ENCODE measurements at regions not wholly inside any gene's neighbourhood (a gene's known extent, or its start where the extent isn't known, plus 50 kb on each side); places are given as distances from the start of the nearest gene placed in this dataset.
"Not testable (repeated sequence)": the region's sequence is repeated elsewhere in the genome, so short reads cannot be mapped to it uniquely, and the experiment has no call there.

DNA sequence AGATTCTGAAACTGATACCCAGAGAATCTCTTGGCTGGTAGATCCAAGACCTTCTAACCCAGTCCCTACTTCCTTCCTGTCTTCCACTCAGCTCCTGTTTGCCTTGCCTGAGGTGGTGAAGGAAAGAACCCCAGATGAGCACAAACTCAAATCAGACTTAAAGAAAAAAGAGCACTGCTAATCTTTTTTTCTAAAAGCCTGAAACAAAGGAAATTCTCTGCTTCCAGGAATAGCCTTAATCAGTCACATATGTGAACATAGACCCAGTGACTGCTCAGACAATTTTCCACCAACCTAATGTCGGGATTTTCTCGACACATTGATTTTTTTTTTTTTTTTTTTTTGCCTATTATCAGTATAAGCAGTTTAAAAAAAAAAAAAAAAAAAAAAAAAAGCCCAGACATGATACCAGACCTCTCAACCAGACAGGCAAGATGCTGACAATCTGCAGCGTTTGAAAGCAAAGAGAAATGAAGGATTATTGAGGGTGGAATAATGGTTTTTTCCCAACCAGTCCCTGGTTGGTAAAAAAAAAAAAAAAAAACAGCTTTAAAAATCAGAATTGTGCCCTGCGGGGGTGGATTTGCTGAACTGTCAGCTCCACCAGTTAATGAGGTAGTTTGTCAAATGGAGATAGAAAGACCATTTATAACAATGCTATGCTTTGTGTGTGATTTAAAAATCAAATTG is 256.8 kb upstream of the RARB start:
- no peak for DNase-seq

GRCh38 chr3:25171897-25172296 is 256.2 kb upstream of the RARB start:
- no peak for DNase-seq

DNA sequence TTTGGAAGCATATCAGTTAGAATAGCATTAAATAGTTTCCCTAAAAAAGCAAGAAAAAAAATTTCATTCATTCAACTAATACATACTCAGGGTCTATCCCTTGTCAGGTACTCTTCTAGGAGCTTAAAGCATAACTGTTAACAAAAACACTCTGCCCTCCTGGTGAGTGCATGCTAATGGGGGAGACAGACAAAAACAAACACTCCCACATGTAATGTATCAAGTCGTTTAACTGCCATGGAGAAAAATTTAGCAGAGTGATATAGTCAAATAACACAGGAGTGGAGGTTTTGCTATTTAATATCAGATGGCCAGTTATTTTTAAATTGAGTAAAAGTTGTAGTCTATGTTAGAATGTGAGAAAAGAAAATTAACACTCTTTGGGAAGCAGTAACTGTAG is 254.5 kb upstream of the RARB start:
- DNase-seq, result no peak

GRCh38 chr3:25174251-25174650 is 253.8 kb upstream of the RARB start:
- no peak for DNase-seq

DNA sequence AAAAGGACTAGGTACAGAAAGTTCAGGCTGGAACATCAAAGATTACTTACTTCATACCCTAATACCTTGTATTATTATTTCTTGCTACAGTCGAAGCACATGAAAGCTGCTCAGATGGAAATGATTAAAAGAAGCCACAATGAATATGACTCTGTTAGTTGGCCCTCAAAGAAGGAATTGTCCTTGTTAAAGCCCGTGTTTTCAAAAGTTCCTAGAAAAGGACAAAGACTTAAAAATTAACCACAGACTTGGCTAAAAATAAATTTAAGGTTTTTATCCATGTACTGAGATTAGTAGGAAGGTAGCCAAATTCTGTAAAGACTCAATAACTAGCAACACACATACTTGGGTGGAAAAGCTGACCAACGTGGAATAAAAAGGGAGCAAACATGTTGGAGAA is 251.0 kb upstream of the RARB start:
- DNase-seq, result no peak

GRCh38 chr3:25178672-25179071 is 249.4 kb upstream of the RARB start:
- DNase-seq, result no peak

DNA sequence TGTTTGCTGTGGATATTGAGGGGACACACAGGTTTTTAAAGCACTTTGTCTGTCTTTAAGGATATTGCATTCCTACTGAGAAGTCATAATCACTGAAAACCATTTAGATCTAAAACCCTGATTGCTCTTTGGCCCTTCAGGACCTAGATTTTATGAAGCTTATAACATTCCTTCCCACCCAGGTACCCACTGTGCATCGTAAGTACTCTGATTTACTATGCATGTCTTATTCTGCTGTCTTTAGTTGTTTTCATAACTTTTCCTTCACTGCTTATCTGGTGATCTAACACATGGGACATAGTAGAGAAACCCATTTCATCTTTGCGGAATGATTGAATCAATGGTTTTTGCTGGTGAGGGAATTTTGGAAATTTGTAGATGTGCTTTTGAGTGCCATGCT is 247.0 kb upstream of the RARB start:
- DNase-seq, result no peak

GRCh38 chr3:25182794-25183193 is 245.3 kb upstream of the RARB start:
- DNase-seq, result no peak

DNA sequence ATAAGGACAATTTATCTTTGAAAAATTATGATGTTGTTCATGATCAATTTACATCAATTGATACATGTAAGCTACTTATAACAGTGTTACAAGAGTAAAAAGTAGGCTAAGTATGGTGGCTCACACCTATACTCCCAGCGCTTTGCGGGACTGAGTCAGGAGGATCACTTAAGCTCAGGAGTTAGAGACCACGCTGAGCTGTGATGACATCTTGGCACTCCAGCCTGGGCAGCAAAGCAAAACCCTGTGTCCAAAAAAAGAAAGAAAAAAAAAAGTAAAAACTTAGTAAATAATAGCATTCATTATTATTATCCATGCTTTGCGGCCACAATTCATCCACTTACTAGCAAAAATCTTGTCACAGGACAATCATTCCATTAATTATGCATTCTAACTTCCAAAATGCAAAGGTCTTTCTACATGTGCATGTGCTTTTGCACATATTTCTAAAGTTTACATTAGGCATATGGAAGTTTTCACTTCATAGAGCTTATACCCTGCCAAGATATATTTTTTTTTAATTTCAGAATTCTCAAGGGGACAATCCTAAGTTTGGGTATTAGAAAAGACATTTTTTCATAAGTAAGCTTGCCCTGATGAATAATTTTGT is 243.3 kb upstream of the RARB start:
- DNase-seq, result no peak

GRCh38 chr3:25191673-25192072 is 236.4 kb upstream of the RARB start:
- DNase-seq, result no peak

- not testable (repeated sequence) for DNase-seq
Measured at GRCh38 chr3:25199567-25199966, 228.5 kb upstream of the RARB start.

DNA sequence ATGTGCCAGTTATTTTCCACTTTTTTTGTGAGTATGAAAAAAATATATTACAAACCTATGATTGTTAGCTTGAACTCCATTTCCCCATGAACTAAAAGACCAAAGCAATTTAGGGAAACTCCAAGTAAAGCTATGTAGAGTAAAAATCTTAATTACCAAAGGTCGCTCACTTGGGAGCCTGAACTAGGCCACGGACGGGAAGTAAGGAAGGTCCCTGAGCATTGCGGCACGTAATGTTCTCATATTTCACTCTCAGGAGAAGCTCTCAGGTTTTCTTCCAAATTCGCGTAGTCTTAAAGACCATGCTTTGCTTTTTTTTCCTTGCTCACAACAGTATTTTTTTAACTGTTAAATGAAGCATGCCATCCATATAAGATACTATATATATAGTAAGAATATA is 215.3 kb upstream of the RARB start:
- DNase-seq, result no peak

GRCh38 chr3:25214034-25214433 is 214.0 kb upstream of the RARB start:
- no peak for DNase-seq

DNA sequence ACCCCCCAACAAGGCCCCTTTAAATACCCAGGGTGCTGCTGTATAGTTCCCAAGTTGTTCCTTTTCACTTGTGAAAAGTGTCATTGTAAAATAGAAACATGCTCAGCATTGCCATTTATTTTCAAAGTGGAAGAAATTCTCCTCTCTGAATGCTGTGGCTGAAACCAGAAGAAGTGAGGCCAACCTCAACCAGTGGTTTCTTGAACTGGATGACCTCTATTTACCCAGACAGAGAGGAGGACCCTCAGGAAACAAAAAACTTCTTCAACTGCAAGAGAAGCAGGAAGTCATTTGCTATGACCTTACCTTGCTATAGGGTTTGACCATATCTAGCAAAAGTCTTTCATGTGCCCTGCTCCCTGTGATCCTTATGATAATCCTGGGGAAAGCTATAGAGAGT is 209.7 kb upstream of the RARB start:
- no peak for DNase-seq

- no peak for DNase-seq
Measured at GRCh38 chr3:25226747-25227146, 201.3 kb upstream of the RARB start.

DNA sequence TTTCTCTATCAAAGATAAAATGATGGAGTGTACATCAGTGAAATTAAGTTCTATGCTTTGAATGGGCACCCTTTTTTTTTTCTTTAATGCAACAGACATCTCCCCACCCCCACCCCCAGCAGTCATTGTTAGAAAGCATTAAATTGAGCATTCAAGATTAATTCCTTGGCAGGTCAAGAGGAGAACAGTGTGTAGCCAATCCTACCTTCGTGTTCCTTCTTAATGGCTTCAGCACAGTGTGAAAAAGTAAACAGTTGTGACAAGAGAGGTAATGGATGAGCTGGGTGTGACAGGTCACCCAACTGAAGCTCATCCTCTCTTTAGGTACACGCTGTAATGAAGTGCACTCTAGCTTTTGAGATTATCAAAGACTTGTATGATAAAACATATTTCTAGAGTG is 198.5 kb upstream of the RARB start:
- no peak for DNase-seq

DNA sequence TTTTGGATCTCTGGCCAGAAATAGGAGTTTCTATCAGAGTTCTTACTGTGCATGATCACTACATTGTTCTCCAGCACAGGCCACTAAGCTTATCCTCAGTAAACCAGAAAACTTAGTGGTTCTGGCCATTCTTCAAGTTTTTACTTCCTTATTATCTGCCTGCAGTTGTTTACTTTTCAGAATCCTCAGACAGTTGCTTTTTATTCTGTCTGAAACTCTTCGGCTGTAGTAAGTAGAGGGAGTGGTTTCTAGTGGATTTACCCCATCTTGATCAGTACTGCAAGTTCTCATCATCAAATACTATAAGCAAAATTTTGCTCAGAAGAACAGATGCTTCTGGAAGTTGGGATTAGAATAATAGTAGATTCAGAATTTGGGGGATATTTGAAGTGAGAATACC is 193.0 kb upstream of the RARB start:
- DNase-seq, result no peak

DNA sequence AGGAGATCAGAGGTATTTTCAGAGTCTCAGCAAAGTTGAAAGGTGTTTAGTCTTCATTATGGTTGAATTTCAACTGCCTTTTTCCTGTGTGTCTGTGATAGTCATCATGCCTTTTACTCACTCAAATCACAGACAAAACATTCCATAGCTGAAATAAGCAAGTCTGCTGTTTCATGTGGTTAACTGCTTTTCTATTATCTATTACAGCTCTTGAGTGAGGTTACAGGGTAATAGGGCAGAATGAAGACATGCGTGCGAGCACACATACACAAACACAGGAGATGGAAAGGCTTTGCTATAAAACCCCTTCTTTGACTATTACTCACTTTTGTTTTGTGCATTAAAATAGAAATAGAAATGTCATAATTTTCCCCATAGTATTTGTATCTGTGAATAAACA is 192.6 kb upstream of the RARB start:
- DNase-seq, result no peak

- DNase-seq, result no peak
Measured at GRCh38 chr3:25237602-25238001, 190.5 kb upstream of the RARB start.

DNA sequence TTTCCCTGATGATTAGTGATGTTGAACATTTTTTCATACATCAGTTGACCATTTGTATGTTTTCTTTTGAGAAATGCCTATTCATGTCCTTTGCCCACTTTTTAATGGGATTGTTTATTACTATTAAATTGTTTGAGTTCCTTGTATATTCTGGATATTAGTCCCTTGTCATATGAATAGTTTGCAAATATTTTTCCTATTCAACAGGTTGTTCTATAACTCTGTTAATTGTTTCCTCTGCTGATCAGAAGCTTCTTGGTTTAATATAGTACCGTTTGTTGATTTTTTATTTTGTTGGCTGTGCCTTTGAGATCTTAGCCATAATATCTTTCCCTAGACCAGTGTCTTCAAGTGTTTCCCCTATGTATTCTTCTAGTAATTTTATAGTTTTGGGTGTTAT is 189.0 kb upstream of the RARB start:
- DNase-seq, result no peak

DNA sequence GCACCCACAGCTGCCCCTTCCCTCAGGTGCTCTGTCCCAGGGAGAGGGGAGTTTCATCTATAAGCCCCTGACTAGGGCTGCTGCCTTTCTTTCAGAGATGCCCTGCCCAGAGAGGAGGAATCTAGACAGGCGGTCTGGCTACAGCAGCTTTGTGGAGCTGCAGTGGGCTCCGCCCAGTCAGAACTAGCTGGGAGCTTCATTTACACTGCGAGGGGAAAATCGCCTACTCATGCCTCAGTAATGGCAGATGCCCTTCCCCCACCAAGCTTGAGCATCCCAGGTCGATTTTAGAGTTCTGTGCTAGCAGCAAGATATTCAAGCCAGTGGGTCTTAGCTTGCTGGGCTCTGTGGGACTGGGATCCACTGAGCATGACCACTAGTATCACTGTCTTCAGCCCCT is 181.2 kb upstream of the RARB start:
- no peak for DNase-seq

- DNase-seq, result no peak
Measured at GRCh38 chr3:25252291-25252690, 175.8 kb upstream of the RARB start.

GRCh38 chr3:25257026-25257425 is 171.0 kb upstream of the RARB start:
- DNase-seq, result no peak

DNA sequence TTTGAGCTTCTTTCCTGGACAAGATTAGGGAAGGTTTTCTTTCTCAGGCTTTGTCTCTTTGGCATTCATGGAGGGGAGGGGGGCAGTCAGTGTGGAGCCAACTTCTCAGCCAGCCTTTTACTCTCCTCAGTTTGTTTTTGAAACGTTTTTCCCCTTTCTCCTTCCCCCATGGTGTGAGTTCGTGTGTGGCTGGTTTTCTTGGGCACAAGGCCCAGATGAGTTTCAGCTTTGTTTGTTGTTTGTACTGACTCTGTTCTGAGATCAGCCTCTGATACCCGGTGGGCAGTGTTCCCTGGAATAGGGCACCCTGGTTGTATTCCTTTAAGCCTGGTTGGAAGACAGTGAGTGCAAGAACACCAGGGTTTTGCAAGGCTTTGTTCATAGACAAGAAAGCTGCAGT is 168.2 kb upstream of the RARB start:
- no peak for DNase-seq

GRCh38 chr3:25262322-25262721 is 165.7 kb upstream of the RARB start:
- no peak for DNase-seq
